ENCODE measurements at regions not wholly inside any gene's neighbourhood (a gene's known extent, or its start where the extent isn't known, plus 50 kb on each side); places are given as distances from the start of the nearest gene placed in this dataset.

DNA sequence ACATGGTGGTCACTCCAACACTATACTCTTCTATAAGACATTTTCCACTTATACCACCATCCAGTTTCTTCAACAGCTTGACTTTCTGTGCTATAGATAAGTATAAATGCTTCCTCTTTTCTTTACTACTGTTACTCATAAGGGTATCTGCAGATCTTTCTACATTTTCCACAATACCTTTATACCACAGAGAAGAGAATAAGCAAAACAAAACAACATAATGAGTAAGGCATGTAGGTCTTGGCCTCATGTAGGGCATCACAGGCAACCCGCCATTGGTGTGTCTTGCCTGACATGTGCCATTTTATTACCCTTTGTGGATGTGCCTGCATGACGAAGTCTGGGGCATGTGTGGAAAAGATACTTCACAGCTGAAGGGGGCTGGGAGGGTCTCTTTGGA lies 265.3 kb upstream of the STARD13 start:
- 93 to 96% methylated on average over 2 of the region's 2 CpGs for WGBS, 2 donors
- H3K27ac ChIP-seq: no peak overlapping the region
- DNase-seq (ENCODE audit: low spot score in 2 of 2): no peak
- TF ChIP-seq EP300 (IDR thresholded peaks at IDR 0.05) (no peak), POLR2A (IDR thresholded peaks at IDR 0.05) (no peak)
- TF ChIP-seq, protein P1, sequence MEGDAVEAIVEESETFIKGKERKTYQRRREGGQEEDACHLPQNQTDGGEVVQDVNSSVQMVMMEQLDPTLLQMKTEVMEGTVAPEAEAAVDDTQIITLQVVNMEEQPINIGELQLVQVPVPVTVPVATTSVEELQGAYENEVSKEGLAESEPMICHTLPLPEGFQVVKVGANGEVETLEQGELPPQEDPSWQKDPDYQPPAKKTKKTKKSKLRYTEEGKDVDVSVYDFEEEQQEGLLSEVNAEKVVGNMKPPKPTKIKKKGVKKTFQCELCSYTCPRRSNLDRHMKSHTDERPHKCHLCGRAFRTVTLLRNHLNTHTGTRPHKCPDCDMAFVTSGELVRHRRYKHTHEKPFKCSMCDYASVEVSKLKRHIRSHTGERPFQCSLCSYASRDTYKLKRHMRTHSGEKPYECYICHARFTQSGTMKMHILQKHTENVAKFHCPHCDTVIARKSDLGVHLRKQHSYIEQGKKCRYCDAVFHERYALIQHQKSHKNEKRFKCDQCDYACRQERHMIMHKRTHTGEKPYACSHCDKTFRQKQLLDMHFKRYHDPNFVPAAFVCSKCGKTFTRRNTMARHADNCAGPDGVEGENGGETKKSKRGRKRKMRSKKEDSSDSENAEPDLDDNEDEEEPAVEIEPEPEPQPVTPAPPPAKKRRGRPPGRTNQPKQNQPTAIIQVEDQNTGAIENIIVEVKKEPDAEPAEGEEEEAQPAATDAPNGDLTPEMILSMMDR (IDR thresholded peaks at IDR 0.05): no peak
- no peak overlapping the region for H3K4me3 ChIP-seq
- H3K27me3 ChIP-seq: no peaks in the 10 kb centered on the region
- no peaks in the 10 kb centered on the region for H3K36me3 ChIP-seq
- H3K4me1 ChIP-seq: peaks cover 0 to 19% (median 4%) of the 10 kb centered on the region in 4 donors
- H3K9me3 ChIP-seq: no peaks in the 10 kb centered on the region

GRCh38 chr13:33554919-33555791 lies 262.8 kb upstream of the RFC3 start:
- WGBS, 2 donors: 59 to 64% methylated on average over 3 of the region's 3 CpGs
- TF ChIP-seq EP300 (IDR thresholded peaks at IDR 0.05) (no peak), POLR2A (IDR thresholded peaks at IDR 0.05) (no peak)
- TF ChIP-seq, protein P1 (IDR thresholded peaks at IDR 0.05): no peak
- no peaks in the 10 kb centered on the region for H3K27me3 ChIP-seq
- no peak overlapping the region for H3K4me3 ChIP-seq
- H3K4me1 ChIP-seq: no peaks in the 10 kb centered on the region
- H3K9me3 ChIP-seq: no peaks in the 10 kb centered on the region
- no peak for DNase-seq (ENCODE audit: low spot score in 2 of 2)
- H3K36me3 ChIP-seq: no peaks in the 10 kb centered on the region
- H3K27ac ChIP-seq: no peak overlapping the region

GRCh38 chr13:33556828-33557227 lies 261.1 kb upstream of the RFC3 start:
- WGBS, 2 donors: 95 to 100% methylated on average over 1 of the region's 1 CpG
- Histone ChIP-seq H3K27ac (no peak overlapping the region), H3K27me3 (no peaks in the 10 kb centered on the region), H3K4me1 (peaks cover 0 to 2% (median 0%) of the 10 kb centered on the region in 4 donors), H3K9me3 (no peaks in the 10 kb centered on the region), H3K4me3 (no peak overlapping the region), H3K36me3 (no peaks in the 10 kb centered on the region)
- no peak for DNase-seq (ENCODE audit: low spot score in 2 of 2)
- no peak for TF ChIP-seq EP300 (IDR thresholded peaks at IDR 0.05)
- TF ChIP-seq POLR2A (IDR thresholded peaks at IDR 0.05): no peak
- TF ChIP-seq, protein P1 (IDR thresholded peaks at IDR 0.05): no peak

GRCh38 chr13:33560726-33561125 lies 257.2 kb upstream of the RFC3 start:
- no peak overlapping the region for H3K27ac ChIP-seq
- no peak for DNase-seq (ENCODE audit: low spot score in 2 of 2)
- H3K4me3 ChIP-seq: no peak overlapping the region
- no peaks in the 10 kb centered on the region for H3K27me3 ChIP-seq
- TF ChIP-seq, protein P1 (IDR thresholded peaks at IDR 0.05): no peak
- TF ChIP-seq EP300 (IDR thresholded peaks at IDR 0.05) (no peak), POLR2A (IDR thresholded peaks at IDR 0.05) (no peak)
- H3K4me1 ChIP-seq: peaks cover 0 to 2% (median 0%) of the 10 kb centered on the region in 4 donors
- no peaks in the 10 kb centered on the region for H3K9me3 ChIP-seq
- H3K36me3 ChIP-seq: no peaks in the 10 kb centered on the region

- TF ChIP-seq EP300 (IDR thresholded peaks at IDR 0.05) (no peak), POLR2A (IDR thresholded peaks at IDR 0.05) (no peak)
- TF ChIP-seq, protein P1 (IDR thresholded peaks at IDR 0.05): no peak
- no peak for DNase-seq (ENCODE audit: low spot score in 2 of 2)
- H3K4me3 ChIP-seq: no peak overlapping the region
- H3K9me3 ChIP-seq: no peaks in the 10 kb centered on the region
- H3K27me3 ChIP-seq: no peaks in the 10 kb centered on the region
- peaks cover 0 to 2% (median 0%) of the 10 kb centered on the region in 4 donors for H3K4me1 ChIP-seq
- WGBS, 2 donors: 82 to 84% methylated on average over 2 of the region's 2 CpGs
- H3K36me3 ChIP-seq: no peaks in the 10 kb centered on the region
- no peak overlapping the region for H3K27ac ChIP-seq
Observed at GRCh38 chr13:33561627-33562026, 256.3 kb upstream of the RFC3 start.
